H9 (cell line): ENCODE measurements at regions not wholly inside any gene's neighbourhood (a gene's known extent, or its start where the extent isn't known, plus 50 kb on each side); places are given as distances from the start of the nearest gene placed in this dataset.

Experiments
- DNase-seq: peaks from one replicate; pipeline ENCODE4 v3.0.0-alpha.2; 2017
- H2AFZ ChIP-seq: one replicate; pipeline ENCODE4 v1.6.1; 2013; ENCODE audit warnings: mild to moderate bottlenecking, low read length, control low read depth, moderate library complexity
- H2AK5ac ChIP-seq: 2 replicates; pipeline ENCODE4 v1.6.1; 2013; ENCODE audit warnings: low read length, control low read depth, mixed read lengths; ENCODE audit not compliant: insufficient read length
- H2BK120ac ChIP-seq: one replicate; pipeline ENCODE4 v1.6.1; 2013; ENCODE audit warnings: low read depth, mild to moderate bottlenecking, low read length, control low read depth, inconsistent platforms; ENCODE audit not compliant: poor library complexity, severe bottlenecking
- H2BK12ac ChIP-seq: 2 replicates; pipeline ENCODE4 v1.6.1; 2013; ENCODE audit warnings: low read length, control low read depth, mixed read lengths, low read depth; ENCODE audit not compliant: insufficient read length
- H2BK15ac ChIP-seq: 2 replicates; pipeline ENCODE4 v1.6.1; 2013; ENCODE audit warnings: low read depth, low read length, control low read depth
- H2BK20ac ChIP-seq: one replicate; pipeline ENCODE4 v1.6.1; 2013; ENCODE audit warnings: low read depth, mild to moderate bottlenecking, low read length, control low read depth, inconsistent platforms; ENCODE audit not compliant: poor library complexity, severe bottlenecking
- H2BK5ac ChIP-seq: 2 replicates; pipeline ENCODE4 v1.6.1; 2013; ENCODE audit warnings: low read length, control low read depth, mixed read lengths; ENCODE audit not compliant: insufficient read length
- H3K14ac ChIP-seq: 2 replicates; pipeline ENCODE4 v1.6.1; 2013; ENCODE audit warnings: low read length, control low read depth; ENCODE audit not compliant: insufficient read depth
- H3K18ac ChIP-seq: 2 replicates; pipeline ENCODE4 v1.6.1; 2013; ENCODE audit warnings: low read depth, mild to moderate bottlenecking, mixed read lengths, low read length, control low read depth; ENCODE audit not compliant: insufficient read length
- H3K23ac ChIP-seq: 2 replicates; pipeline ENCODE4 v1.6.1; 2013; ENCODE audit warnings: low read length, control low read depth, mixed read lengths, low read depth; ENCODE audit not compliant: insufficient read length
- H3K23me2 ChIP-seq: 2 replicates; pipeline ENCODE4 v1.6.1; 2013; ENCODE audit warnings: low read depth, mild to moderate bottlenecking, mixed read lengths, low read length, control low read depth; ENCODE audit not compliant: insufficient read length, poor library complexity, severe bottlenecking
- H3K27ac ChIP-seq: 2 replicates; pipeline ENCODE4 v1.5.1; 2013; ENCODE audit warnings: low read length, control low read depth, mixed read lengths, low read depth; ENCODE audit not compliant: insufficient read length
- H3K27me3 ChIP-seq: 2 replicates; pipeline ENCODE4 v1.6.1; 2013; ENCODE audit warnings: low read length, control low read depth, inconsistent platforms; ENCODE audit not compliant: insufficient read depth
- H3K4ac ChIP-seq: 2 replicates; pipeline ENCODE4 v1.6.1; 2013; ENCODE audit warnings: low read depth, mild to moderate bottlenecking, control low read depth, inconsistent platforms, low read length, moderate library complexity
- H3K4me1 ChIP-seq: 2 replicates; pipeline ENCODE4 v1.6.1; 2013; ENCODE audit warnings: low read length, control low read depth, inconsistent platforms; ENCODE audit not compliant: insufficient read depth
- H3K4me2 ChIP-seq: 2 replicates; pipeline ENCODE4 v1.6.1; 2013; ENCODE audit warnings: low read length, control low read depth, mixed read lengths; ENCODE audit not compliant: insufficient read length, insufficient read depth
- H3K56ac ChIP-seq: 2 replicates; pipeline ENCODE4 v1.6.1; 2013; ENCODE audit warnings: low read depth, mild to moderate bottlenecking, mixed read lengths, low read length, control low read depth; ENCODE audit not compliant: insufficient read length
- H3K79me1 ChIP-seq: 2 replicates; pipeline ENCODE4 v1.6.1; 2013; ENCODE audit warnings: low read depth, mild to moderate bottlenecking, moderate library complexity, low read length, control low read depth, inconsistent platforms; ENCODE audit not compliant: insufficient read depth, poor library complexity, severe bottlenecking
- H3K79me2 ChIP-seq: 2 replicates; pipeline ENCODE4 v1.6.1; 2013; ENCODE audit warnings: low read length, control low read depth, inconsistent platforms; ENCODE audit not compliant: insufficient read depth
- H3K9ac ChIP-seq: 2 replicates; pipeline ENCODE4 v1.6.1; 2013; ENCODE audit warnings: low read length, control low read depth, mixed read lengths; ENCODE audit not compliant: insufficient read length; ENCODE audit errors: extremely low read depth
- H3K9me3 ChIP-seq: one replicate; pipeline ENCODE4 v1.6.1; 2013; ENCODE audit warnings: low read depth, low read length, inconsistent platforms; ENCODE audit not compliant: control insufficient read depth
- H3T11ph ChIP-seq: one replicate; pipeline ENCODE4 v1.6.1; 2013; ENCODE audit warnings: mild to moderate bottlenecking, low read length, control low read depth, inconsistent platforms
- H4K20me1 ChIP-seq: one replicate; pipeline ENCODE4 v1.6.1; 2013; ENCODE audit not compliant: control insufficient read depth, insufficient read length, insufficient read depth
- H4K5ac ChIP-seq: 2 replicates; pipeline ENCODE4 v1.6.1; 2013; ENCODE audit warnings: low read depth, mild to moderate bottlenecking, mixed read lengths, low read length, control low read depth; ENCODE audit not compliant: insufficient read length
- H4K8ac ChIP-seq: replicated peaks from 2 replicates; pipeline ENCODE4 v1.6.1; 2013; ENCODE audit warnings: low read length, control low read depth, mixed read lengths, low read depth; ENCODE audit not compliant: insufficient read length
- H4K91ac ChIP-seq: 2 replicates; pipeline ENCODE4 v1.6.1; 2013; ENCODE audit warnings: low read depth, mild to moderate bottlenecking, moderate library complexity, mixed read lengths, low read length, control low read depth; ENCODE audit not compliant: insufficient read length
- H3K27ac Mint-ChIP-seq, 3 experiments: 2 replicates in 2 of 3; 3 replicates in 1 of 3; pipeline ENCODE4 v1.8.0; 2020 to 2021; ENCODE audit warnings: mixed read lengths in 3 of 3, mild to moderate bottlenecking in 1 of 3, moderate library complexity in 1 of 3
- H3K27me3 Mint-ChIP-seq: 2 replicates; pipeline ENCODE4 v1.8.0; 2021; ENCODE audit warnings: low read depth, mild to moderate bottlenecking, moderate library complexity, mixed read lengths
- H3K36me3 Mint-ChIP-seq, 3 experiments: 2 replicates in 2 of 3; 3 replicates in 1 of 3; pipeline ENCODE4 v1.8.0; 2020 to 2021; ENCODE audit warnings: low read depth in 3 of 3, mixed read lengths in 3 of 3; ENCODE audit not compliant: insufficient read depth in 1 of 3
- H3K4me1 Mint-ChIP-seq, 2 experiments: 2 replicates each; pipeline ENCODE4 v1.8.0; 2020; ENCODE audit warnings: mixed read lengths in 2 of 2
- H3K4me3 Mint-ChIP-seq, 2 experiments: 2 replicates in 1 of 2; 3 replicates in 1 of 2; pipeline ENCODE4 v1.8.0; 2020 to 2021; ENCODE audit warnings: mild to moderate bottlenecking in 2 of 2, mixed read lengths in 2 of 2, moderate library complexity in 1 of 2
- H3K9me3 Mint-ChIP-seq, 2 experiments: 2 replicates in 1 of 2; 3 replicates in 1 of 2; pipeline ENCODE4 v1.8.0; 2020; ENCODE audit warnings: mild to moderate bottlenecking in 2 of 2, mixed read lengths in 2 of 2, moderate library complexity in 1 of 2
- WGBS: extraction: QIAGEN DNeasy Blood & Tissue Kit; methylation state at CpG from one replicate; pipeline ENCODE4 v1.1.7; 2013; ENCODE audit warnings: missing lambda C conversion rate, low lambda C conversion rate, mixed read lengths; ENCODE audit not compliant: insufficient read length; ENCODE audit errors: extremely low coverage; 5-methylcytosine and 5-hydroxymethylcytosine counted together
- TF ChIP-seq, protein P1 (sequence below): fragments of 200-600 bp; sonication (generic); conservative IDR thresholded peaks from 3 replicates; pipeline ENCODE4 v1.8.0; 2021; ENCODE audit warnings: antibody characterized with exemption, mild to moderate bottlenecking

DNA sequence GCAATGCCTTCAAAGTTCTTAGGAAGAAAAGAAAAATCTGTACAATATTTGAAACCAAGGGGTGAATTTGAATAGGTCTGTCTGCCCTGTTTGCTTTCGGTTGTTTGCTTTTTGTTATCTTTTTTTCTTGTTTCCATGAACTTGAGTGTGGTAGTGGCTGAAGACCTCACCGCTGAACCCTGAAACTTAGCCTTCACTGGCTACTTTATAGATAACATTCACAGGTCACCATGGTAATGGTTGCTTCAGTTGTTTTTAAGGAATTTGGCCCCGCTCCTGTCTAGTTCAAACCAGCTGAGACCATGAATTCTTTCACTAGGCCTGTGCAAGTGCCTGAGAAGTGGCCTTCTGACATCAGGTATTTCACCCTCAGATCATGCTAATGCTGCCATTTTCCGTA, 137.0 kb upstream of the PMFBP1 start:
- no peak overlapping the region for H3K4me3 Mint-ChIP-seq
- peaks cover 15 to 26% (median 16%) of the 10 kb centered on the region in 3 experiments for H3K36me3 Mint-ChIP-seq
- Histone ChIP-seq H3K79me1 (no peaks in the 10 kb centered on the region), H3K23me2 (no peaks in the 10 kb centered on the region), H3K14ac (no peak overlapping the region), H4K91ac (no peak overlapping the region), H3K9me3 (no peaks in the 10 kb centered on the region), H2BK20ac (no peak overlapping the region), H3K18ac (no peak overlapping the region), H2AK5ac (no peak overlapping the region), H2BK12ac (no peak overlapping the region), H4K20me1 (no peaks in the 10 kb centered on the region), H2BK120ac (peak overlapping the region; percentile 36), H2BK15ac (no peak overlapping the region), H3K4me1 (no peaks in the 10 kb centered on the region), H3T11ph (no peak overlapping the region), H3K4me2 (no peak overlapping the region), H3K4ac (no peak overlapping the region), H3K56ac (no peak overlapping the region), H3K23ac (no peak overlapping the region), H4K5ac (no peak overlapping the region), H3K27me3 (no peaks in the 10 kb centered on the region), H4K8ac (no peak overlapping the region), H2AFZ (no peak overlapping the region), H3K9ac (no peak overlapping the region), H2BK5ac (no peak overlapping the region), H3K79me2 (no peaks in the 10 kb centered on the region), H3K27ac (no peak overlapping the region)
- peaks cover 5% of the 10 kb centered on the region in 2 experiments; a peak in 2 of 4 replicates for H3K4me1 Mint-ChIP-seq
- WGBS: no CpG with 5 or more reads among the region's 4 CpGs
- H3K27me3 Mint-ChIP-seq: no peaks in the 10 kb centered on the region
- H3K9me3 Mint-ChIP-seq: peaks cover 20 to 29% of the 10 kb centered on the region in 2 experiments
- DNase-seq: no peak
- TF ChIP-seq, protein P1, sequence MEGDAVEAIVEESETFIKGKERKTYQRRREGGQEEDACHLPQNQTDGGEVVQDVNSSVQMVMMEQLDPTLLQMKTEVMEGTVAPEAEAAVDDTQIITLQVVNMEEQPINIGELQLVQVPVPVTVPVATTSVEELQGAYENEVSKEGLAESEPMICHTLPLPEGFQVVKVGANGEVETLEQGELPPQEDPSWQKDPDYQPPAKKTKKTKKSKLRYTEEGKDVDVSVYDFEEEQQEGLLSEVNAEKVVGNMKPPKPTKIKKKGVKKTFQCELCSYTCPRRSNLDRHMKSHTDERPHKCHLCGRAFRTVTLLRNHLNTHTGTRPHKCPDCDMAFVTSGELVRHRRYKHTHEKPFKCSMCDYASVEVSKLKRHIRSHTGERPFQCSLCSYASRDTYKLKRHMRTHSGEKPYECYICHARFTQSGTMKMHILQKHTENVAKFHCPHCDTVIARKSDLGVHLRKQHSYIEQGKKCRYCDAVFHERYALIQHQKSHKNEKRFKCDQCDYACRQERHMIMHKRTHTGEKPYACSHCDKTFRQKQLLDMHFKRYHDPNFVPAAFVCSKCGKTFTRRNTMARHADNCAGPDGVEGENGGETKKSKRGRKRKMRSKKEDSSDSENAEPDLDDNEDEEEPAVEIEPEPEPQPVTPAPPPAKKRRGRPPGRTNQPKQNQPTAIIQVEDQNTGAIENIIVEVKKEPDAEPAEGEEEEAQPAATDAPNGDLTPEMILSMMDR: no peak
- no peak overlapping the region for H3K27ac Mint-ChIP-seq
